ENCODE measurements at regions not wholly inside any gene's neighbourhood (a gene's known extent, or its start where the extent isn't known, plus 50 kb on each side); places are given as distances from the start of the nearest gene placed in this dataset.

- 82 to 100% (median 91%) methylated on average over 1 of the region's 1 CpG for WGBS, 3 donors
- Histone ChIP-seq H3K27me3 (ENCODE audit: insufficient read depth in 3 of 3, low read length in 2 of 3) (no peaks in the 10 kb centered on the region), H3K4me3 (no peak overlapping the region), H3K9me3 (no peaks in the 10 kb centered on the region), H3K36me3 (ENCODE audit: insufficient read depth in 1 of 2, low read depth in 1 of 2) (no peaks in the 10 kb centered on the region), H3K4me1 (no peaks in the 10 kb centered on the region), H3K27ac (no peak overlapping the region)
- ATAC-seq (no peak), DNase-seq (no peak)
- TF ChIP-seq, protein P1, sequence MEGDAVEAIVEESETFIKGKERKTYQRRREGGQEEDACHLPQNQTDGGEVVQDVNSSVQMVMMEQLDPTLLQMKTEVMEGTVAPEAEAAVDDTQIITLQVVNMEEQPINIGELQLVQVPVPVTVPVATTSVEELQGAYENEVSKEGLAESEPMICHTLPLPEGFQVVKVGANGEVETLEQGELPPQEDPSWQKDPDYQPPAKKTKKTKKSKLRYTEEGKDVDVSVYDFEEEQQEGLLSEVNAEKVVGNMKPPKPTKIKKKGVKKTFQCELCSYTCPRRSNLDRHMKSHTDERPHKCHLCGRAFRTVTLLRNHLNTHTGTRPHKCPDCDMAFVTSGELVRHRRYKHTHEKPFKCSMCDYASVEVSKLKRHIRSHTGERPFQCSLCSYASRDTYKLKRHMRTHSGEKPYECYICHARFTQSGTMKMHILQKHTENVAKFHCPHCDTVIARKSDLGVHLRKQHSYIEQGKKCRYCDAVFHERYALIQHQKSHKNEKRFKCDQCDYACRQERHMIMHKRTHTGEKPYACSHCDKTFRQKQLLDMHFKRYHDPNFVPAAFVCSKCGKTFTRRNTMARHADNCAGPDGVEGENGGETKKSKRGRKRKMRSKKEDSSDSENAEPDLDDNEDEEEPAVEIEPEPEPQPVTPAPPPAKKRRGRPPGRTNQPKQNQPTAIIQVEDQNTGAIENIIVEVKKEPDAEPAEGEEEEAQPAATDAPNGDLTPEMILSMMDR (IDR thresholded peaks at IDR 0.05): no peak
- intact Hi-C loops (cut with DNase I): no loop called here
Observed at GRCh38 chr7:84658286-84658685, 463.7 kb upstream of the SEMA3A start.

DNA sequence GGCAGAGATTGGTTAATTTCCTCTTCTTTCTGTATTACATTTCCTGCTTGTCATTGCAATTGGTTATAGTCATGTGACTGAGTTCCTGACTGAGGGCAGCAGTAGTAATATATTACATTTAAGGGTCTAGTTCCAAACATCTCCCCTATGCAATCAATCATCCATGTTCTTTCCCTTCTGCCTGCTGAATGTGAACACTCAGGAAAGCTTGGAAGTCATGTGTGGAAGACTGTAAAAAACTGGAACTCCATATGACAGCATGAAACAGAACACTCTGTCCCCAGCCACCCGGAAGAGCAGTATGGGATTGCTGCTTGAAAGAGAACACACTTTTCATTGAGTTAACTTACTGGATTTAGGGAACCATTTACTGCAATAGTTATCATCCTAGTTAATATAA is 459.7 kb upstream of the SEMA3A start:
- H3K36me3 ChIP-seq (ENCODE audit: insufficient read depth in 1 of 2, low read depth in 1 of 2): no peaks in the 10 kb centered on the region
- H3K9me3 ChIP-seq: no peaks in the 10 kb centered on the region
- TF ChIP-seq, protein P1 (IDR thresholded peaks at IDR 0.05): no peak
- H3K4me1 ChIP-seq: no peaks in the 10 kb centered on the region
- 34 to 53% (median 50%) methylated on average over 1 of the region's 1 CpG for WGBS, 3 donors
- no peak for DNase-seq
- no peak overlapping the region for H3K4me3 ChIP-seq
- no peak for ATAC-seq
- H3K27ac ChIP-seq: no peak overlapping the region
- intact Hi-C loops (cut with DNase I): no loop called here
- no peaks in the 10 kb centered on the region for H3K27me3 ChIP-seq (ENCODE audit: insufficient read depth in 3 of 3, low read length in 2 of 3)

GRCh38 chr7:84651876-84652275 is 457.3 kb upstream of the SEMA3A start:
- 80 to 85% (median 84%) methylated on average over 3 of the region's 3 CpGs for WGBS, 3 donors
- no peak for DNase-seq
- Histone ChIP-seq H3K4me3 (no peak overlapping the region), H3K36me3 (ENCODE audit: insufficient read depth in 1 of 2, low read depth in 1 of 2) (no peaks in the 10 kb centered on the region), H3K27ac (no peak overlapping the region), H3K4me1 (no peaks in the 10 kb centered on the region), H3K27me3 (ENCODE audit: insufficient read depth in 3 of 3, low read length in 2 of 3) (no peaks in the 10 kb centered on the region), H3K9me3 (no peaks in the 10 kb centered on the region)
- TF ChIP-seq, protein P1 (IDR thresholded peaks at IDR 0.05): no peak
- ATAC-seq: no peak
- intact Hi-C loops (cut with DNase I): no loop called here

DNA sequence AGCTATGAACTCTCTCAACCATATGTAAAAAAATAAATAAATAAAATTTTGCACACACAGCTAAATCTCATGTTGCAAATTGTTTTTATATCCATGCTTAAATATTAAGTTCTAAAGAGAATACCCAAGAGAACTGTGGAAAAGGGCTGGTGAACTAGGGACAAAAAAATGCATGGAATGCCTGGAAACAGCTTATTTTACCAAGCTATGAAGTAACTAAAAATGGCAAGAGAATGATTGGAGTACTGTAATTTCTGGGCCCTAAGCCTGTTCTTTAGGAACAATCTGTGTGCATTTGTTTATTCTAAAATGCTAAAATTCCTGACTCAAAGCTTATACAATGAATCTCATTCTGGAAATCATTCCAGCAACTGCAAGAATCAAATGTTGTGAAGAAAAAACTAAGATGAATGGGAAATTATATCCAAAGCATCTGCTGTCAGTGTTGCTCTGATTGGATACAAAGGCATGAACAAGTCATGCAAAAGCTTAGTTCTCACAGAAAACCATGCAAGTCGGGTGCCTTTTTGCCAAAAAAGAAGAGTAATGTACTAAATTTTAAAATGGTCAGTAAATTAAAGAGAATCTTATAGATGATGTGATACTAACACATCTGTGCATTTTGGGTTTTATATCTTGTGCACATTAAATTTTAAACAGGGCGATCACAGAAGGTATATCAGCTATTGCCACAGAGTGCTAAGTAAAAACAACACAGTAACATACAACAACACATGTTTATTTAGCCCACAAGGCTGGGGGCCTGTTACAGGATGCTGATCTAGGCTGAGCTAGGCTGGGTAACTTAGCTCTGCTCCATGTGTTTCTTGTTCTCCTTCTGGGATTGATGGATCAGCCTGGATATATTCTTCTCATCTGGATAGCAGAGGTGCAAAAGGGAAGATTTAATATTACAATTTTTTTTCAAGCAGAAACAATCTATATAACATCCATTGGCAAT is 453.5 kb upstream of the SEMA3A start:
- Histone ChIP-seq H3K4me3 (no peak overlapping the region), H3K27ac (no peak overlapping the region), H3K36me3 (ENCODE audit: insufficient read depth in 1 of 2, low read depth in 1 of 2) (no peaks in the 10 kb centered on the region), H3K9me3 (no peaks in the 10 kb centered on the region), H3K4me1 (no peaks in the 10 kb centered on the region), H3K27me3 (ENCODE audit: insufficient read depth in 3 of 3, low read length in 2 of 3) (no peaks in the 10 kb centered on the region)
- WGBS, 3 donors: 31 to 52% (median 35%) methylated on average over 2 of the region's 2 CpGs
- TF ChIP-seq, protein P1 (IDR thresholded peaks at IDR 0.05): no peak
- ATAC-seq (no peak), DNase-seq (no peak)
- intact Hi-C loops (cut with DNase I): no loop called here
